Activated CD8-positive, alpha-beta T cell treated with anti-CD3 and anti-CD28 coated beads for 36 hours (primary cell): ENCODE measurements at regions not wholly inside any gene's neighbourhood (a gene's known extent, or its start where the extent isn't known, plus 50 kb on each side); places are given as distances from the start of the nearest gene placed in this dataset.

Experiments used
- ATAC-seq: fragments of 200-7000 bp; cut with Tn5 transposase; one replicate; pipeline ENCODE4 v1.10.0; 2021; ENCODE audit warnings: mild to moderate bottlenecking, moderate library complexity
- CTCF ChIA-PET: fragments of 350-600 bp; sonication (Branson Sonifier 250); formaldehyde crosslinking; loops from one replicate; lab custom pipeline; 2021; ENCODE audit warnings: antibody characterized with exemption; lab: Charles Lee
- POLR2A ChIA-PET: fragments of 350-600 bp; sonication (Branson Sonifier 250); formaldehyde crosslinking; loops from one replicate; lab custom pipeline; 2021; ENCODE audit warnings: antibody characterized with exemption; lab: Charles Lee
- DNase-seq: peaks from one replicate; pipeline ENCODE4 v3.0.0-alpha.2; 2020
- H3K27ac Mint-ChIP-seq: one replicate; pipeline ENCODE4 v1.8.0; 2021; ENCODE audit warnings: mild to moderate bottlenecking, mixed read lengths
- H3K27me3 Mint-ChIP-seq: one replicate; pipeline ENCODE4 v1.8.0; 2021; ENCODE audit warnings: mixed read lengths
- H3K36me3 Mint-ChIP-seq: one replicate; pipeline ENCODE4 v1.8.0; 2021; ENCODE audit warnings: low read depth, mixed read lengths
- H3K4me1 Mint-ChIP-seq: one replicate; pipeline ENCODE4 v1.8.0; 2021; ENCODE audit warnings: low read depth, mixed read lengths
- H3K4me3 Mint-ChIP-seq: one replicate; pipeline ENCODE4 v1.8.0; 2021; ENCODE audit warnings: mild to moderate bottlenecking, moderate library complexity, mixed read lengths
- H3K9me3 Mint-ChIP-seq: one replicate; pipeline ENCODE4 v1.8.0; 2021; ENCODE audit warnings: mixed read lengths
- intact Hi-C: fragments of 100-400 bp; cut with micrococcal nuclease; formaldehyde crosslinking; loops from one replicate; pipeline ENCODE4 v1.10.0; 2022
- TF ChIP-seq, protein P1 (sequence below): fragments of 200-600 bp; IDR thresholded peaks from one replicate; pipeline ENCODE4 v1.8.0; 2022; ENCODE audit warnings: antibody characterized with exemption, mild to moderate bottlenecking

DNA sequence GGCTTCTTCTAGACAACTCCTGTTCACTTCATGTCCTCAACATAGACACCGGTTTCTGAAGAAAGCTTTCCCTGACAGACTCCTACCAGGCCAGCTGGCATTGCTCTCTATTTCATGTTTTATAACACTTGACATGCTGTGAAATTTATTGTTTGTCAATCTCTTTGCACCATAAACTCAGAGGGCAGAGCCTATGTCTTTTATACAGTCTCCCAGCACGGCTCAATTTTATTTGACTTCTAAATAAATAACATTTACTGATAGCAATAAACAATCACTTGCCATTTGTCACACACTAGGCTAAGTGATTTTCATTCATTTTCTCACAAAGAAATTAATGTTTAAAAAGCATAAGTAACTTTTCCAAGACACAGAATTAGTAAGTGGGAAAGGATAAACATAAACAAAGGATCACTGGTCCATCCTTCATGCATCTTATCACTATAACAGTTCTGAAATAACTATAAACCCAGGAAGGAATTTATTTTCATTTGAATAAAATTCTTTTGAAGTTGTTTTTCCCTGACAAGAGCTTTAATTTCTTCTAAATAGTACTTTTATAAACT is 577.6 kb downstream of the TECRL start:
- intact Hi-C loops = no loop called here
- Mint-ChIP-seq H3K36me3 (no peaks in the 10 kb centered on the region), H3K27ac (no peak overlapping the region), H3K9me3 (peaks cover 10% of the 10 kb centered on the region), H3K27me3 (no peaks in the 10 kb centered on the region), H3K4me1 (no peaks in the 10 kb centered on the region), H3K4me3 (no peak overlapping the region)
- ATAC-seq (no peak), DNase-seq (no peak)
- POLR2A ChIA-PET = no interaction called here
- TF ChIP-seq, protein P1, sequence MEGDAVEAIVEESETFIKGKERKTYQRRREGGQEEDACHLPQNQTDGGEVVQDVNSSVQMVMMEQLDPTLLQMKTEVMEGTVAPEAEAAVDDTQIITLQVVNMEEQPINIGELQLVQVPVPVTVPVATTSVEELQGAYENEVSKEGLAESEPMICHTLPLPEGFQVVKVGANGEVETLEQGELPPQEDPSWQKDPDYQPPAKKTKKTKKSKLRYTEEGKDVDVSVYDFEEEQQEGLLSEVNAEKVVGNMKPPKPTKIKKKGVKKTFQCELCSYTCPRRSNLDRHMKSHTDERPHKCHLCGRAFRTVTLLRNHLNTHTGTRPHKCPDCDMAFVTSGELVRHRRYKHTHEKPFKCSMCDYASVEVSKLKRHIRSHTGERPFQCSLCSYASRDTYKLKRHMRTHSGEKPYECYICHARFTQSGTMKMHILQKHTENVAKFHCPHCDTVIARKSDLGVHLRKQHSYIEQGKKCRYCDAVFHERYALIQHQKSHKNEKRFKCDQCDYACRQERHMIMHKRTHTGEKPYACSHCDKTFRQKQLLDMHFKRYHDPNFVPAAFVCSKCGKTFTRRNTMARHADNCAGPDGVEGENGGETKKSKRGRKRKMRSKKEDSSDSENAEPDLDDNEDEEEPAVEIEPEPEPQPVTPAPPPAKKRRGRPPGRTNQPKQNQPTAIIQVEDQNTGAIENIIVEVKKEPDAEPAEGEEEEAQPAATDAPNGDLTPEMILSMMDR = no peak
- CTCF ChIA-PET = no interaction called here

DNA sequence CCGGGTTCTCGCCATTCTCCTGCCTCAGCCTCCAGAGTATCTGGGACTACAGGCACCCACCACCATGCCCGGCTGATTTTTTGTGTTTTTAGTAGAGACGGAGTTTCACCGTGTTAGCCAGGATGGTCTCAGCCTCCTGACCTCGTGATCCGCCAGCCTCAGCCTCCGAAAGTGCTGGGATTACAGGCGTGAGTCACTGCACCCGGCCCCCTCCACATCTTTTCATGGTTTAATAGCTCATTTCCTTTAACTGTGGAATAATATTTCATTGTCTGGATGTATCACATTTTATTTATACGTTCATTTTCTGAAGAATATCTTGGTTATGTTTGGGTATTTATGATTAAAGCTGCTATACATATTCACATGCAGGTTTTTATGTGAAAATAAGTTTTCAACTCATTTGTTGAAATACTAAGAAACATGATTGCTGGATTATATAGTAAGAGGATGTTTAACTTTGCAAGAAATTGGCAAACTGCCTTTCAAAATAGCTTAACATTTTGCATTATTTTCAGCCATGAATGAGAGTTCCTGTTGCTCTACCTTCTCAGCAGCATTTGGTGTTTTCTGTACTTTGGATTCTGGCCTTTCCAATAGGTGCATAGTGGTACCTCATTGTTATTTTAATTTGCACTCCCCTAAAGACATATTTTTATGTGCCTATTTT is 591.9 kb downstream of the TECRL start:
- DNase-seq (no peak), ATAC-seq (no peak)
- H3K4me1 Mint-ChIP-seq = no peaks in the 10 kb centered on the region
- TF ChIP-seq, protein P1 = no peak
- no peaks in the 10 kb centered on the region for H3K27me3 Mint-ChIP-seq
- H3K4me3 Mint-ChIP-seq = no peak overlapping the region
- POLR2A ChIA-PET = no interaction called here
- intact Hi-C loops = no loop called here
- no peak overlapping the region for H3K27ac Mint-ChIP-seq
- CTCF ChIA-PET = no interaction called here
- peaks cover 4% of the 10 kb centered on the region for H3K9me3 Mint-ChIP-seq
- no peaks in the 10 kb centered on the region for H3K36me3 Mint-ChIP-seq

DNA sequence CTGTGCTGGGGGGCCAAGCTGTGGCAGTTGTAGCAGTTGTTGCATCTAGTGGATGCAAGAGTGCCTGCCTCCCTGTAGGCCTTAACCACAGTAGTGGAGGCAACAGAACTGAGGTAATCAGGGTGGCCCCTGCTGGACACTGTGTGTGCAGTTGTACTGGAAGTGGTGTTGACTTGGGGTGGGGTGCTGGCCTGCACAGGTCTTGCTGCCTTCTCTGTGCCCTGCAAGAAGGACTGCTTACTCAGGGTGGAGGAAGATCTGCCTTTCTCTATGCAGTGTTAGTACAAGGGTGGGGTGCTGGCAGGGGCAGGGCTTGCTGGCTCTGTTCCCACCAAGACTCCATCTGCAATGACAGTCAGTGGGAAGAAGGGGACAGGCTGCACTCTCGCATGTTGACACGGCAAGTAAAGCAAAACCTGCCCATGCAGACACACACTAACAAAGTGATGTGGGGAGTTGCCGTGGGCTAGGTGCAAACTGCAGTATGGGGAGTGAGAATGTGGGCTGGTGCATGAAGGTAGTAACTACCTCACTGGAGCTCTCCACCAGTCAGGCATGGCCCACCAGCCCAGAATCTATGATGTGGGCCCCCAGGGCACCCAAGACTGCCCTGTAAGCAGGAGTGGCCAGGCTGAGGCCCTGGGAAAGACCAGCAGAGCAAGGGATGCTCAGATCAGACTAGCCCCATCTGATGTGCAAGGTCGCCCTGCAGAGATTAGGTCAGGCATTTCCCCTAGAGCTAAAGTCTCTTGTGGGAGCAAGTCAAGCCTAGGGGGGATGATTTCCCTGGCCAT is 594.9 kb downstream of the TECRL start:
- intact Hi-C loops = no loop called here
- POLR2A ChIA-PET = no interaction called here

DNA sequence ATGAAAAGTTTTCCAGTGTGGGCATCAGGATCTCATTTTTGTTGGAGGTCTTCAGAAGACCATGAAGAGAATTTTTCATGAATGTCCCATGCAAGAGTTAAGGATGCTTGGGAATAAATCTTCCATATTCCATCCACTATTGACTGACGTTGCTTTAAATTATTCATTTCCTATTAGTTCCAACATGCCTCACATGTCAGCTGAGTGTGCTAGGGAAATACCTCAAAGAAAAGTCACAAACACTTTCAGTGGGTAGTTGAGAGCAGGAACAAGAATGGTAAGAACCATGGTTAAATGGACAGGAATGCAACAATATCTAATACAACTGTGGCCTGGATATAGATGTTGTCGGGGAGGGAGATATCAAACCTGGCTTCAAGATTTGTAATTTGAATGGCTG is 610.1 kb downstream of the TECRL start:
- DNase-seq = no peak
- Mint-ChIP-seq H3K36me3 (no peaks in the 10 kb centered on the region), H3K9me3 (peaks cover 10% of the 10 kb centered on the region), H3K4me3 (no peak overlapping the region), H3K27ac (no peak overlapping the region), H3K4me1 (no peaks in the 10 kb centered on the region), H3K27me3 (no peaks in the 10 kb centered on the region)
- intact Hi-C loops = no loop called here
- CTCF ChIA-PET = no interaction called here
- ATAC-seq = no peak
- TF ChIP-seq, protein P1 = no peak
- POLR2A ChIA-PET = no interaction called here

More for the DNA sequence above, 594.9 kb downstream of the TECRL start:
- Mint-ChIP-seq H3K27me3 (no peaks in the 10 kb centered on the region), H3K4me1 (no peaks in the 10 kb centered on the region), H3K27ac (no peak overlapping the region), H3K9me3 (peaks cover 9% of the 10 kb centered on the region), H3K4me3 (no peak overlapping the region), H3K36me3 (no peaks in the 10 kb centered on the region)
- TF ChIP-seq, protein P1 = no peak
- ATAC-seq (no peak), DNase-seq (no peak)
- CTCF ChIA-PET = no interaction called here

DNA sequence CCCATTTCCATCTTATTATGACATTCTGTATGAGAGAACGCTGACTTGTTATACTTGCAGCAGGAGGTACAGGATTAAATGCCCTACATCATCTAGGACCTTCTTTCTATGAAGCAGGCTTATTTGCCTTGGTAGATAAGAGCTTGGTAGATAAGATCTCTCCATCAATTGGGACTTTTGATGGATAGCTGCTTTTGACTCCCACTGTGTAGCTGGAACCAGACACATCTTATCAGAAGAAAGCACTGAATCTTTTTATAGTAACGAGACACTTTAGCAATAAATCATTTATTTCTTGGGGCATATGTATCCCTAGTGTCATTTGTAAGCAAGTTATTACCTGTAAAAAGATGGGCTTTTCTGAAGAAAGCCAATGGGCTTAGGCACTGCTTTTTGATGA is 613.9 kb downstream of the TECRL start:
- H3K27me3 Mint-ChIP-seq = no peaks in the 10 kb centered on the region
- no peaks in the 10 kb centered on the region for H3K4me1 Mint-ChIP-seq
- peaks cover 15% of the 10 kb centered on the region for H3K9me3 Mint-ChIP-seq
- POLR2A ChIA-PET = no interaction called here
- TF ChIP-seq, protein P1 = no peak
- ATAC-seq (no peak), DNase-seq (no peak)
- H3K36me3 Mint-ChIP-seq = no peaks in the 10 kb centered on the region
- no peak overlapping the region for H3K4me3 Mint-ChIP-seq
- no peak overlapping the region for H3K27ac Mint-ChIP-seq
- CTCF ChIA-PET = no interaction called here
- intact Hi-C loops = no loop called here
